Liver (tissue), 8 donors: ENCODE measurements at regions not wholly inside any gene's neighbourhood (a gene's known extent, or its start where the extent isn't known, plus 50 kb on each side); places are given as distances from the start of the nearest gene placed in this dataset.

Experiments
- DNase-seq: peaks from one replicate; pipeline ENCODE4 v3.0.0-alpha.2; 2017; ENCODE audit warnings: low spot score
- H3K27ac ChIP-seq, 2 donors: one replicate each; pipeline ENCODE4 v1.7.0; 2013; ENCODE audit warnings: inconsistent platforms in 2 of 2, low read length in 2 of 2, control low read depth in 1 of 2, low read depth in 1 of 2, mild to moderate bottlenecking in 1 of 2
- H3K27me3 ChIP-seq, 4 donors: one replicate each; pipeline versions ENCODE4 v1.6.1 to v1.7.0; 2013; ENCODE audit warnings: low read length in 3 of 4, inconsistent platforms in 1 of 4, mild to moderate bottlenecking in 1 of 4, moderate library complexity in 1 of 4; ENCODE audit not compliant: control insufficient read depth in 4 of 4, insufficient read depth in 4 of 4
- H3K36me3 ChIP-seq, 4 donors: one replicate each; pipeline versions ENCODE4 v1.6.1 to v1.7.0; 2013; ENCODE audit warnings: low read length in 3 of 4, mild to moderate bottlenecking in 3 of 4, low read depth in 1 of 4, moderate library complexity in 1 of 4; ENCODE audit not compliant: control insufficient read depth in 4 of 4, insufficient read depth in 3 of 4
- H3K4me1 ChIP-seq, 4 donors: one replicate each; pipeline versions ENCODE4 v1.6.1 to v1.7.0; 2013; ENCODE audit warnings: low read length in 3 of 4, mild to moderate bottlenecking in 3 of 4, moderate library complexity in 1 of 4; ENCODE audit not compliant: control insufficient read depth in 4 of 4, insufficient read depth in 4 of 4
- H3K4me3 ChIP-seq, 3 donors: one replicate each; pipeline versions ENCODE4 v1.6.1 to v1.7.0; 2013; ENCODE audit warnings: low read length in 3 of 3, control low read depth in 1 of 3, low read depth in 1 of 3, mild to moderate bottlenecking in 1 of 3
- H3K9ac ChIP-seq, 2 donors: one replicate each; pipeline ENCODE4 v1.7.0; 2013; ENCODE audit warnings: low read length in 2 of 2, mild to moderate bottlenecking in 2 of 2, moderate library complexity in 2 of 2, control low read depth in 1 of 2, low read depth in 1 of 2
- H3K9me3 ChIP-seq, 4 donors: one replicate each; pipeline versions ENCODE4 v1.6.1 to v1.7.0; 2013; ENCODE audit warnings: low read length in 3 of 4; ENCODE audit not compliant: control insufficient read depth in 4 of 4
- EGR1 ChIP-seq, 2 donors: IDR thresholded peaks; 2 replicates each; pipeline ENCODE4 v1.6.1; 2016 to 2018; ENCODE audit warnings: antibody characterized with exemption in 2 of 2, low read depth in 2 of 2
- FOXA1 ChIP-seq: IDR thresholded peaks from 2 replicates; pipeline ENCODE4 v1.6.1; 2016; ENCODE audit warnings: antibody characterized with exemption
- GABPA ChIP-seq, 2 donors: IDR thresholded peaks in 1 of 2; conservative IDR thresholded peaks in 1 of 2; 2 replicates each; pipeline ENCODE4 v1.6.1; 2016; ENCODE audit warnings: antibody characterized with exemption in 2 of 2, mild to moderate bottlenecking in 1 of 2, moderate library complexity in 1 of 2
- HNF4A ChIP-seq, 2 donors: conservative IDR thresholded peaks; 2 replicates each; pipeline ENCODE4 v1.6.1; 2016; ENCODE audit warnings: antibody characterized with exemption in 2 of 2, mild to moderate bottlenecking in 2 of 2
- HNF4G ChIP-seq: IDR thresholded peaks from 2 replicates; pipeline ENCODE4 v1.6.1; 2016; ENCODE audit warnings: antibody characterized with exemption
- JUND ChIP-seq, 2 donors: IDR thresholded peaks; 2 replicates each; pipeline ENCODE4 v1.6.1; 2016; ENCODE audit warnings: antibody characterized with exemption in 2 of 2
- NR2F2 ChIP-seq: IDR thresholded peaks from 2 replicates; pipeline ENCODE4 v1.6.1; 2016; ENCODE audit warnings: antibody characterized with exemption
- RAD21 ChIP-seq, 2 donors: IDR thresholded peaks; 2 replicates each; pipeline ENCODE4 v1.6.1; 2016; ENCODE audit warnings: antibody characterized with exemption in 2 of 2, mild to moderate bottlenecking in 2 of 2
- RXRA ChIP-seq, 2 donors: IDR thresholded peaks; 2 replicates each; pipeline ENCODE4 v1.6.1; 2017 to 2018; ENCODE audit warnings: antibody characterized with exemption in 2 of 2, mild to moderate bottlenecking in 1 of 2
- TAF1 ChIP-seq: conservative IDR thresholded peaks from 2 replicates; pipeline ENCODE4 v1.6.1; 2016; ENCODE audit warnings: antibody characterized with exemption, mild to moderate bottlenecking
- YY1 ChIP-seq: IDR thresholded peaks from 2 replicates; pipeline ENCODE4 v1.6.1; 2016; ENCODE audit warnings: antibody characterized with exemption, mild to moderate bottlenecking
- WGBS: extraction: QIAGEN DNeasy Blood & Tissue Kit; methylation state at CpG from one replicate; pipeline ENCODE4 v1.1.7; 2013; 5-methylcytosine and 5-hydroxymethylcytosine counted together
- TF ChIP-seq, protein P1 (sequence below): IDR thresholded peaks from 2 replicates; pipeline ENCODE4 v1.6.1; 2016; ENCODE audit warnings: antibody characterized with exemption
- TF ChIP-seq, protein P2 (sequence below): fragments of 150-350 bp; IDR thresholded peaks from 2 replicates; pipeline ENCODE4 v1.5.1; 2017; ENCODE audit warnings: improper control_type of control experiment, low read depth, low read length; ENCODE audit not compliant: missing input control
- TF ChIP-seq, protein P3 (sequence below): IDR thresholded peaks from 2 replicates; pipeline ENCODE4 v1.6.1; 2016; ENCODE audit warnings: antibody characterized with exemption
- TF ChIP-seq, protein P4 (sequence below): IDR thresholded peaks from 2 replicates; pipeline ENCODE4 v1.6.1; 2016; ENCODE audit warnings: antibody characterized with exemption, mild to moderate bottlenecking
- donor health status: healthy.
- donor health status: healthy.
- donor health status: healthy.
- donor health status: healthy.
- donor health status: healthy.

DNA sequence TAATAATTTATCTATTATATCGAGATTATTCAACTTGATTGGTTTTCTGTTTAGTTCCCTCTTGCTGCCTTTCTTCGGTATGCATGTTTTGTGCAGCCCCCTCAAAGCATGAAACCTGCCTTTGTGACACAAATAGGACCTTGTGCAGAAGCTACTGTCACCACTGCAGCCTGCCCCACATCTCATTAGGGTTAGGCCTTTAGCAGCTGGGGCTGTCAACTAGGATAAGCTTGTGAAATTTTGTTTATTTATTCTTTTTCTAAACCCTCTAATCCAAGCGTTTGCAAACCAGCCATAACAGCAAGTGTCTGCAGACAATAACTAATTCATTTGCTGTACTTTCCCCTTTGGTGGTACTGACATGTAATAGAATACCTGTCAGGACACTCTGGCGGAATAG is 258.9 kb downstream of the RCHY1 start:
- 79% methylated on average over 4 of the region's 4 CpGs for WGBS
- Histone ChIP-seq H3K4me3 (no peak overlapping the region), H3K4me1 (no peaks in the 10 kb centered on the region), H3K27ac (no peak overlapping the region), H3K9me3 (no peaks in the 10 kb centered on the region), H3K9ac (no peak overlapping the region), H3K27me3 (peaks cover 0 to 2% (median 0%) of the 10 kb centered on the region in 4 donors), H3K36me3 (no peaks in the 10 kb centered on the region)
- TF ChIP-seq HNF4A (conservative IDR thresholded peaks at IDR 0.05) (no peak), EGR1 (IDR thresholded peaks at IDR 0.05; ENCODE audit: low read depth in 2 of 2) (no peak), FOXA1 (no peak), HNF4G (no peak), RAD21 (IDR thresholded peaks at IDR 0.05) (no peak), NR2F2 (no peak), JUND (IDR thresholded peaks at IDR 0.05) (no peak), TAF1 (no peak), RXRA (IDR thresholded peaks at IDR 0.05) (no peak)
- TF ChIP-seq, protein P1, sequence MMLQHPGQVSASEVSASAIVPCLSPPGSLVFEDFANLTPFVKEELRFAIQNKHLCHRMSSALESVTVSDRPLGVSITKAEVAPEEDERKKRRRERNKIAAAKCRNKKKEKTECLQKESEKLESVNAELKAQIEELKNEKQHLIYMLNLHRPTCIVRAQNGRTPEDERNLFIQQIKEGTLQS = no peak
- TF ChIP-seq, protein P2, sequence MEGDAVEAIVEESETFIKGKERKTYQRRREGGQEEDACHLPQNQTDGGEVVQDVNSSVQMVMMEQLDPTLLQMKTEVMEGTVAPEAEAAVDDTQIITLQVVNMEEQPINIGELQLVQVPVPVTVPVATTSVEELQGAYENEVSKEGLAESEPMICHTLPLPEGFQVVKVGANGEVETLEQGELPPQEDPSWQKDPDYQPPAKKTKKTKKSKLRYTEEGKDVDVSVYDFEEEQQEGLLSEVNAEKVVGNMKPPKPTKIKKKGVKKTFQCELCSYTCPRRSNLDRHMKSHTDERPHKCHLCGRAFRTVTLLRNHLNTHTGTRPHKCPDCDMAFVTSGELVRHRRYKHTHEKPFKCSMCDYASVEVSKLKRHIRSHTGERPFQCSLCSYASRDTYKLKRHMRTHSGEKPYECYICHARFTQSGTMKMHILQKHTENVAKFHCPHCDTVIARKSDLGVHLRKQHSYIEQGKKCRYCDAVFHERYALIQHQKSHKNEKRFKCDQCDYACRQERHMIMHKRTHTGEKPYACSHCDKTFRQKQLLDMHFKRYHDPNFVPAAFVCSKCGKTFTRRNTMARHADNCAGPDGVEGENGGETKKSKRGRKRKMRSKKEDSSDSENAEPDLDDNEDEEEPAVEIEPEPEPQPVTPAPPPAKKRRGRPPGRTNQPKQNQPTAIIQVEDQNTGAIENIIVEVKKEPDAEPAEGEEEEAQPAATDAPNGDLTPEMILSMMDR = no peak
- TF ChIP-seq, protein P3, sequence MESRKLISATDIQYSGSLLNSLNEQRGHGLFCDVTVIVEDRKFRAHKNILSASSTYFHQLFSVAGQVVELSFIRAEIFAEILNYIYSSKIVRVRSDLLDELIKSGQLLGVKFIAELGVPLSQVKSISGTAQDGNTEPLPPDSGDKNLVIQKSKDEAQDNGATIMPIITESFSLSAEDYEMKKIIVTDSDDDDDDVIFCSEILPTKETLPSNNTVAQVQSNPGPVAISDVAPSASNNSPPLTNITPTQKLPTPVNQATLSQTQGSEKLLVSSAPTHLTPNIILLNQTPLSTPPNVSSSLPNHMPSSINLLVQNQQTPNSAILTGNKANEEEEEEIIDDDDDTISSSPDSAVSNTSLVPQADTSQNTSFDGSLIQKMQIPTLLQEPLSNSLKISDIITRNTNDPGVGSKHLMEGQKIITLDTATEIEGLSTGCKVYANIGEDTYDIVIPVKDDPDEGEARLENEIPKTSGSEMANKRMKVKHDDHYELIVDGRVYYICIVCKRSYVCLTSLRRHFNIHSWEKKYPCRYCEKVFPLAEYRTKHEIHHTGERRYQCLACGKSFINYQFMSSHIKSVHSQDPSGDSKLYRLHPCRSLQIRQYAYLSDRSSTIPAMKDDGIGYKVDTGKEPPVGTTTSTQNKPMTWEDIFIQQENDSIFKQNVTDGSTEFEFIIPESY = no peak
- DNase-seq = no peak

DNA sequence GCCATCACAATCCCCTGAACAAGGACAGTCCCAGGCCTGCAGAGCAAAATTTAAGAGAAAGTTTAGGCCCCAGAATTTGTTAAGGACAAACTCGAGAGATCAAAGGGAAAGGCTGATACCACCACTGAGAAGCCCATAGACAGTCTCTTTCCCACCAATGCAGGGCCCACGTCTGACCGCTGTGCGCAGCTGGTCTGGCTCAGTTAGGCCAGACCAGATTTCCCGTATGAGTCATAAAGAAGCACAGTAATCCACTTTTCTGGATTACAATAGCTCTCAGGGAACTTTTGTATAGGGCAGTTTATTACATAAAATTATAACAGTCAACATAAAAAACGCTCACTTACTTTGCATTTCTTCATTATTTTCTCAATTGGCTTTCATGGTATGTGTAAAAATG is 259.5 kb downstream of the RCHY1 start:
- WGBS = 88% methylated on average over 6 of the region's 6 CpGs

More for the DNA sequence above, 259.5 kb downstream of the RCHY1 start:
- Histone ChIP-seq H3K9ac (no peak overlapping the region), H3K27ac (no peak overlapping the region), H3K27me3 (peaks cover 0 to 2% (median 0%) of the 10 kb centered on the region in 4 donors), H3K36me3 (no peaks in the 10 kb centered on the region), H3K4me3 (no peak overlapping the region), H3K9me3 (no peaks in the 10 kb centered on the region), H3K4me1 (no peaks in the 10 kb centered on the region)
- TF ChIP-seq, protein P3 = no peak
- TF ChIP-seq YY1 = no peak
- TF ChIP-seq, protein P4, sequence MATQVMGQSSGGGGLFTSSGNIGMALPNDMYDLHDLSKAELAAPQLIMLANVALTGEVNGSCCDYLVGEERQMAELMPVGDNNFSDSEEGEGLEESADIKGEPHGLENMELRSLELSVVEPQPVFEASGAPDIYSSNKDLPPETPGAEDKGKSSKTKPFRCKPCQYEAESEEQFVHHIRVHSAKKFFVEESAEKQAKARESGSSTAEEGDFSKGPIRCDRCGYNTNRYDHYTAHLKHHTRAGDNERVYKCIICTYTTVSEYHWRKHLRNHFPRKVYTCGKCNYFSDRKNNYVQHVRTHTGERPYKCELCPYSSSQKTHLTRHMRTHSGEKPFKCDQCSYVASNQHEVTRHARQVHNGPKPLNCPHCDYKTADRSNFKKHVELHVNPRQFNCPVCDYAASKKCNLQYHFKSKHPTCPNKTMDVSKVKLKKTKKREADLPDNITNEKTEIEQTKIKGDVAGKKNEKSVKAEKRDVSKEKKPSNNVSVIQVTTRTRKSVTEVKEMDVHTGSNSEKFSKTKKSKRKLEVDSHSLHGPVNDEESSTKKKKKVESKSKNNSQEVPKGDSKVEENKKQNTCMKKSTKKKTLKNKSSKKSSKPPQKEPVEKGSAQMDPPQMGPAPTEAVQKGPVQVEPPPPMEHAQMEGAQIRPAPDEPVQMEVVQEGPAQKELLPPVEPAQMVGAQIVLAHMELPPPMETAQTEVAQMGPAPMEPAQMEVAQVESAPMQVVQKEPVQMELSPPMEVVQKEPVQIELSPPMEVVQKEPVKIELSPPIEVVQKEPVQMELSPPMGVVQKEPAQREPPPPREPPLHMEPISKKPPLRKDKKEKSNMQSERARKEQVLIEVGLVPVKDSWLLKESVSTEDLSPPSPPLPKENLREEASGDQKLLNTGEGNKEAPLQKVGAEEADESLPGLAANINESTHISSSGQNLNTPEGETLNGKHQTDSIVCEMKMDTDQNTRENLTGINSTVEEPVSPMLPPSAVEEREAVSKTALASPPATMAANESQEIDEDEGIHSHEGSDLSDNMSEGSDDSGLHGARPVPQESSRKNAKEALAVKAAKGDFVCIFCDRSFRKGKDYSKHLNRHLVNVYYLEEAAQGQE = no peak
- TF ChIP-seq, protein P2 = no peak
- no peak for TF ChIP-seq TAF1
- TF ChIP-seq EGR1 (IDR thresholded peaks at IDR 0.05; ENCODE audit: low read depth in 2 of 2) = no peak
- TF ChIP-seq HNF4A (conservative IDR thresholded peaks at IDR 0.05) = no peak
- TF ChIP-seq RXRA (IDR thresholded peaks at IDR 0.05) = no peak
- TF ChIP-seq GABPA (IDR thresholded peaks at IDR 0.05 in 1 of 2, conservative IDR thresholded peaks at IDR 0.05 in 1 of 2) = no peak
- no peak for DNase-seq
